ENCODE measurements at regions not wholly inside any gene's neighbourhood (a gene's known extent, or its start where the extent isn't known, plus 50 kb on each side); places are given as distances from the start of the nearest gene placed in this dataset.

DNA sequence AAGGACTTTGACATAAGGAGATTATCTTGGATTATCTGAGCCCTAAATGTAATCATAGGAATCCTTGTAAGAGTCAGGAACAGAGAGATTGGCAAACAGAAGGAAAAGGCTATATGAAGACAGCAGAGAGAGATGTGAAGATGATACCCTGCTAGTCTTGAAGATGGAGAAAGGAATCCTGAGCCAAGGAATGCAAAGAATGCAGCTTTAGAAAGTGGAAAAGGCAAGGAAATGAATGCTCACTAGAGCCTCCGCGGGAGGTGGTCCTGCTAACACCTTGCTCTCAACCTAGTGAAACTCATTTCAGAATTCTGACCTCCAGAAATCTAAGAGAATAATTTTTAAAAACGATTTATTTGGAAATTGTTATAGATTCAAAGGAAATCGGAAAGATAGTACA is 117.1 kb downstream of the TBXT start:
- no peak for DNase-seq

DNA sequence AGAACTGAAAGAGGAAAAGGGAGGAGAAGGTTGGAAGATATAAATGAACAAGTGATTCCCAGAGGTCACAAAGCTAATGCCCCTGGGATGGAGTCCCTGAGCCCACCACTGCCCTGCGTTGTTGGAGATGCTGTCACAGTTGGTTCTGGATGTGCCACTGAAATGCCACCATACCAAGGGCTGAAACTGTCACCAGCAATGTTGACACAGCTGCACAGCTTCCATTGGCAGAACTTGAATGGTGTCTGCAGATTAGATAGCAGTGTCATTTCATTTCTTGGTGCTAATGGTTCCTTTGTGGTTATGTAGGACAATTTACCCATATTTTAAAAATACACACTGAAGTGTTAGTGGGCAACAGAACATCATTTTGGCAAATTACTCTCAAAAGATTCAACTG is 120.7 kb downstream of the TBXT start:
- DNase-seq: no peak

DNA sequence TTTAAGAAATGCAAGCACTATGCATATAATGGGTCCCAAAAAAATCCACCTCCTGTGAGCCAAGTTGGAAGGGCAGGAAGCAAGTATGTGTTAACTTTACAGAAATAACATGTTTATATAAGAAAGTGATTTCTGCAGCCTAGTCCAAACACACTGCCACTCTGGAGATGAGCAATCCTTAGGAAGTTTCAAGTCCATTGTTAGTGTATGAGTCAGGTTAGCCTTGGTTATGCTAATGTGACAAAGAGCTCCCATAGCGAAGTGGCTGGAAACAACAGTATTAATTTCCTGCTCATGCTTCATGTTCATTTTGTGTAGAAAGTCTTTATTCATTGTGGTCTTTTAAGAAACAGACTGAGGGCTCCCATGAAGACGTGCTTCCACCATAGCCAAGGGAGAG is 121.4 kb downstream of the TBXT start:
- no peak for DNase-seq

DNA sequence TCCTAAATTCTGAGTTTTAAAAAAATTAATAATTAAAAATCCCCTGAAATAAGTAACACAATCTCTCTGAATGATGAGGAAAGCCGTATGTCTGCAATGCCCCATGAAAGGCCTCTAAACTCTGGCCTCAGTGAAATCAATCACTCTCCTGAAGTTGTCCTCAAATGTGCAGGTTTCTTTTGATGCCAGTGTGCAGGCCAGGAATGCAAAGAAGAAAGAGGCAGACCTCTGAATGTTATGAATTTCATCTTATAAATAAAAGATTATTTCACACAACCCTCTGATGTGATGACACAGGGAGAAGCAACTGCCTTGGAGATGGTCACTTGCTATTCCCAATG is 121.8 kb downstream of the TBXT start:
- DNase-seq: no peak

DNA sequence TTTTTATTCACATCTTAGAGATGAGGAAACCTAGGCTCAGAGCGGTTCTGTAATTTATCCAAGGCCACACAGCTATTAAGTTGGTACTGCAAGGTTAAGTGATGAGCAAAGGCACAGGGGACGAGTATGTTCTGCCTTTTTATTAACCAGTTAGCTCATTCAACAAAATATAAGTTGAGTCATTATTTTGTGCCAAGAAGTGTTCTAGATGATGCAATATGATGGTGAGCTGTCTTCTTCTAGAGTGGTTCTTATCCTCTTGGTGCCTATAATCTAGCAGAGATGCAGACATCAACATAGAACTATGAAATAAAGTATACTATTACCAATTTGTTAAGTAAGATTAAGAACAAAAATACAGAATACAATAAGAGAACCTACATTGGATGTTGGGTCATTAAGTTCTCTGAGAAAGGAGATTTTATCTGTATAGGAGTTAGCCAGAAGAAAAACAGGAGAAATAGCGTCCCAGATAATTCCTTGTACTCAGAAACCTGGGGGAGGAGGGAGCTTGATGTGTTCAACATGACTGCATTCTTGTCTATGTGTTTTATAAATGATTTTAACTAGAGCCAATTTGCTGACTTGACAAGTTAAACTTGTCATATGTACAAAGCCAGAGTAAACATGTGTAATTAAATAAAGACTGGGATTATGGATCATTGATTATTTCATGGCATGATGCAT is 122.3 kb downstream of the TBXT start:
- DNase-seq: no peak

DNA sequence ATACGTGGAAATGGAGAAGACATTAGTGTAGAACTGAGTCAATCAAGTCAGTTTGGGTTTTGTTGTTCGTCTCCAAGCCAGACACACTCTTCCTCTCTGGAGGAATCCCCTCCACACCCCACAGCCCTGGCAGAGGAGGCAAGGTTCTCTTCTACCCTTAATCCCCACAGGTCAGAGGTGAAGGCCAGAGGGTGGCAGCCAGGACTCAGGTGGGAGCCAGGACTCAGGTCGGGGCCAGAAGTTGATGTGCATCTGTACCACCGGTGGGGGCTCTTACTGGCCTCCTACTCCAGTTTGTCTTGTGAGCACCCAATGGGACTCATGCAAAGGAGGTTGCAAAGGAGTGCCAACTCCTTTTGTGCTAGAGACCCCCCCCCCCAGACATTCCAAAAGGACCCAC is 126.4 kb downstream of the TBXT start:
- DNase-seq: no peak

DNA sequence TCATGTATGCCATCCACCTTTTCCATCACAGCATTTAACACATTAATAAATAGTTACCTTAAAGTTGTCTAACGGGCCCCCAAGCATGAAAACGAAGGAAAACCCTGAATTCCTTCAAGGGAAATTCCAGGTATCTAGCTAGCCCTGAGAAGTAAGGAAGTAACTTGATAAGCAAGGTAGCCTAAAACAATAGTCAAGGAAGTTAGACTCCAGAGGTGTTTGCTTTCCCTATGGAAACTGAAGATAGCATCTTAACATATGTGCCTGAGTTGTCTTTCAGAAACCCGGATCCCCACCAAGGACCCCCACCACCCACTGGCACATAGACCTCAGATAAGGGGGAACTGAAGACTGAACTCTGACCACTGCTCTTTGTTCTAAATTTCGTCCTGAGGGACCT is 127.4 kb downstream of the TBXT start:
- DNase-seq: no peak

DNA sequence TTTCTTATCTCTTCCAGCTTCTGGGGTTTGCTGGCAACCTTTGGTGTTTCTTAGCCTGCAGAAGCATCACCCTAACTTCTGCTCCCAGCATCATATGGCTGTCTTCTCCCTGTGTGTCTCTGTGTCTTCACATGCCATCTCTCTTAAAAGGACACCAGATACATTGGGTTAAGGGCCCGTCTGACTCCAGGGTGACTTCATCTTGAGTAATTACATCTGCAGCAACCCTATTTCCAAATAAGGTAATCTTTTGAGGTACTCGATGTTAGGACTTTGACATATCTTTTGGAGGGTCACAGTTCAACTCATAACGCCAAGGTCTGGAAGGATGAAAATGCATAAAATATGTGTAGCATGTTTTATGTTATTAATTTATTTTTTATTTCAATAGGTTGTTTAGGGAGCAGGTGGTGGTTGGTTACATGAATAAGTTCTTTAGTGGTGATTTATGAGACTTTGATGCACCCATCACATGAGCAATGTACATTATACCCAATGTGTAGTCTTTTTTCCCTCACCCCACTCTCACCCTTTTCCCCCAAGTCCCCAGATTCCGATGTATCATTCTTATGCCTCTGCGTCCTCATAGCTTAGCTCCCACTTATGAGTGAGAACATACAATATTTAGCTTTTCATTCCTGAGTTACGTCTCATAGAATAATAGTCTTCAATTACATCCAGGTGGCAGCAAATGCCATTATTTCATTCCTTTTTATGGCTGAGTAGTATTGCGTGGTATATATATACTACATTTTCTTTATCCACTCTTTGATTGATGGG is 131.1 kb downstream of the TBXT start:
- DNase-seq: no peak

DNA sequence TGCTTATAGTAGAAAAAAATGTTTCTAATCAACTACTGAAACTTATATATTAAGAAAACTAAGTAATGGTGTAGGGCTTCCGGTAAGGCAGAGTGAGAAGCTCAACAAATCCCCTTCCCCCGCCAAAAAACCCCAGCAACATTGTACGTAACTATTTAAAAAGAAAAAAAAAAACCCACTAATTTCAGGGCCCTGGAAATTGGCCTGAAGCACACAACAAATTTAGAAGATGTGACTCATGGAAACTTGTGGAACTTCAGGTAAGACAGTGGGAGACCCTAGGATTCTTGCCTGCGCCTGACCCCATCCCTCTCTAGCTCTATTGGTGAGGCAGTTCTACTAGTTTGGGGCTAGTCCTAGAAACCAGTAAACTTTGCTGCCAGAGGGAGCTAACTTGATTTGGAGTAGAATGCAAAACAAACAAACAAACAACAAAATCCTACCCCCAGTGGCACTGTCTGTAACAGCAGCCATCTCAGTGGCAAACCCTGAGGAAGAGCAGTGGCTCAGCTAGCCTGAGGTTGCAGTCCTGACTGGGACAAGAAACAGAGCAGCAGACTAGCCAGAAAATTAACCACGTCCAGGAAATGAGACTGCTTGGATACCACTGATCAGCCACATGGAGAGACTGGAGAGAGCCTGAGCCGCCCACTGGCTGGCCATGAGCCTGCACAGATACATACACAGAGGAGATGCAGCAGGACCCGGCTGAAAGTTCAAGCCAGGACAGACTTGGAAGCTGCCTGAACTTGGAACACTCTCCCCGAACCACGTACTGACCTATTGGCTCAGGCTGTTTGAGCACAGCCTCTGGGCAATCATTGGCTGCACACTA is 135.1 kb downstream of the TBXT start:
- DNase-seq: no peak

DNA sequence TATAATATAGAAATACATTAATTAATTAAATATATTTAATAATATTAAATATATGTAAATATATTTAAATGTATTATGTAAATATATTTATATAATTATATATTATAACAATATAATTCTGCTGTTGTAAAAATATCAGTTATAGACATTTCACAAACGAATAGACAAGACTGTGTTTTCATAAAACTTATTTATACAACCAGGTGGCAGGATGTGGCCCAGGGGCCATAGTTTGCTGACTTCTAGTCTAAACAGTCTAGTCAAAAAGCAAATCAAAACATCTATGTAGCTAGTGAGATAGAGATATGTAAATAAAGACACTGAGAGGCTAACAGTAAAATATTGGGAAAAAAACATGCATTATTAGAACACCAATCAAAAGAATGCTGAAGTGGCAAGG is 136.4 kb downstream of the TBXT start:
- DNase-seq: no peak

DNA sequence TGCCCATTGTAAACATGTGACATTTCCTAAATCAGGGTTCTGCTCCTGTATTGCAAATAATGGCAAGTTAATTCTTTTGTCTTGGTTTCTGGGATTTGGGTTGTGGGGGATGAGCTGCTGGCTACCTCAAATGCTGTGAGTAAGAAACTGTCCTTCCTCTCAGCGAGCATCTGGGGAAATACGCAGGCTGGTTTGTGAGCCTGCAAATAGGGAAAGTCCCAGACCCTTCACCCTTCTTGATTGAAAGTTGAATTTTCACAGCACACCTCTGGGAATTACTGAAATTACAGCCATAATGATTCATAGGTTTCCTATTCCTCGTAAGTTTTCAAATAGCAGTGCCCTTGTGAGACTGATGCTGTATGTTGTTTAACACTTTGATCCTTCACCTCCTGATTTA is 138.1 kb downstream of the TBXT start:
- DNase-seq: no peak

DNA sequence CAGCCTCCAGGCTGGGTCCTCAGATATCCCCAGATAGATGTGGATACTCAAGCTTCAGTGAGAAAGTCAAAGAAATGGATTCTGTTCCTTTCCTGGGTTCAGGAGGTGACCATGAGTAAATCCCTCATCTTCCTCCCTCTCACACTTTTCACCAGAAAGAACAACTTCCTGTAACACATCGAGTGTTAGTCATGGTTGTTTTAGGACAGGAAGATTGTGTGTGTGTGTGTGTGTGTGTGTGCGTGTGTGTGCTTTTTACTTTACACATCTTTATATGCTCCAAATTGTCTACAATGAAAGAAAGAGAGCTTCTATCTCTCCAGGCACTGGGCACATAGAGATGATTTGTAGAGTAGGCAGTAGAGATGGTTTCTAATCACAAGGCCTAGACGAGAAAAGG is 139.9 kb downstream of the TBXT start:
- DNase-seq: no peak

DNA sequence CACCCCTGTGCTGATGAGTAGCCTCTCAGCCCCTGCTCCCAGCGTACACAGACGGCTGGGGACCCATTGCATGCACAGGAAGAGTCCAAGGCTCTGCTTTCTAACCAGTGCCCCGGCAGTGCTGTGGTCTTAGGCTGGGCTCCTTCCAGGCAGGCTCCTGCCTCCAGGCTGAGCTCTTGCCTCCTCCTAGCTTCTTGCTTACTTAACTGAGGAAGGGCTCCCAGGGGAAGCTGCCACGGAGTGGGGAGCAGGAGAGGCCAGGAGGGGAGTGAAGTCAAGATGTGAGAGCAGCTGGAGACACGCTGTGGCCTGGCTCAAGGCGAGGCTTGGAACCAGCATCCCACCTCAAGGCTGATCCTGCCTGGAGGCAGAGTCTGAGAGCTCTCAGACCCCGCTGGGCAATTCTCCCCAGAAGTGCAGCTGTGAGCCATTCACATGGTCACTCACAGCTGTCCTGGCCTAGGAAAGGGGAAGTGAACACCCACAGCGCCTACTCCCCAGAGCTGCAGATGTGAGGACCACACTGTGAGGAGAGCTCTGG is 141.0 kb downstream of the TBXT start:
- no peak for DNase-seq

DNA sequence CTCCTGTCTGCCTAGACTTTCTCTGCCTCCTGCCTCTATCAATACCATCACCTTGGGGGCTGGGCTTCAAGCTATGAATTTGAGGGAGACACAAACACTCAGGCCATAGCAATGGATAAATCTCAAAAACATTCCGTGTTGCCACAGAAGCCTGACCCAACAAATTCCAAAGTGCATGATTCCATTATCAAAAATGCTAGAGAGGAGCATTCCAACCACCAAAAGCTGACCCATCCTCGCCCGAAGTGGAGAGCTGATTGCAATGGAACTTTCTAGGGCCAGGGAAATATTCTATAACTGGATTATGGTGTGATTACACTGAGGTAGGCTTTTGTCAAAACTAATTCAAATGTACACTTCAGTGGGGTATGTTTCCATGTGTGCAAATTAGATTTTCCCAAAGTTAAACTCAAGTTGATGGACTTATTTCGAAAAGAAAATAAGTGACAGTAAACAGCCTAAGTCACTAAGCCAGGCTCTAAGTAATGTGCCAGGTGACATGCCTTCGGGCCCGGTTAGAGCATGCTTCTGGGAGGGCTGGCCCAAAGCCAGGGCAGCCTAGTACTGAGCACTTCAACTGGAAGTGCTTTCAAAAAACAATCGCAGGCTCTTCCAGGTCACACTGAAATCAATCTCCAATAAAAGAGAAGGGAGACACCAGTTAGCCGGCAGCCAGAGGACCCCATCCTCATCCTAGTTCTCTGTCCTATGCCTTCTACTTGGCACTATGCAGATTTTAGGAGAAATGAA is 142.3 kb downstream of the TBXT start:
- no peak for DNase-seq

DNA sequence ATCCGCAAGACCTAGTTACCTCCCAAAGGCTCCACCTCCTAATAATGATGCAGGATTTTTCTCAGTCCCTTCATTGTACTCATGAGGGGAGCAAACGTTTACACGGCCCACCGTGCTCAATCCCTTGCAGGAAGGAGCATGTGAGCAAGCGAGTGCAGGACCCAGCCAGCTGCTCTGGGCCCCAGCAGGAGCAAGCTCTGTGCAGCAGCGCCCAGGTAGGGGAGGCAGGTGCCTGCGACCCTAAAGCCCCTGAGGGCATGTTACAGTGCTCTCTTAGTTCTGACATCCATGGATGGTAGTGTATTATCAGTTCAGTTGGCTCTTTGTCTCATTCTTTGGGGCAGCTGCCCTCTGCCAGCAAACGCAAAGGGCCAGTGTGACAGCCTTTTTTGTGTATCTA is 143.4 kb downstream of the TBXT start:
- DNase-seq: no peak

DNA sequence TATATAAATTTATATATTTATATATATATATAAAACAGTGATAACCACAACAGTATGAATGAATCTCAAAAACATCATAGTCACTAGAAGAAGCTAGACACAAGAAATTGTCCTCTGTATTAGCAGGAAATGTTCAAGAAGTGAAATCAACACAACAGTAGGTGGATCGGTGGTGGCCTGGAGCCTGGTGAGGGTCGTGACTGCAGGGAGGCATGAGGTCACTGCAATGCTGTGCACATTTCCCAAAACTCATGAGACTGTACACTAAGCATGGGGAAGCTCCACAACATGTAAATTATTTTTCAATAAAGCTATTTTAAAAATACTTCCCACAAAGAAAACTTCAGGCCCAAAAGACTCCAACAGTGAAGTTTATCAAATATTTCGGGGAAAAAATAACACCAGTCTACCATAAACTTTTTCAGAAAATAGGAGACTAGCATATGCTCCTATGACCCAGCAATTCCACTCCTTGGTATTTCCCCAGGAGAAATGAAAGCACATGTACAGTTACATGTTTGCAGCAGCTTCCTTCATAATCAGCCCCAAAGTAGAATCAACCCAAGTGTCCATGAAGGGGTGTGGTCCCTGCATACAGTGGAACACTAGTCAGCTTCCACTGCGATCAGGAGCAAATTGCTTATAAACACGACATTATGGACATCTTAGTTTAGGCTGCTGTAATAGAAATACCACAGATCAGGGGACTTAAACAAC is 144.2 kb downstream of the TBXT start:
- no peak for DNase-seq

DNA sequence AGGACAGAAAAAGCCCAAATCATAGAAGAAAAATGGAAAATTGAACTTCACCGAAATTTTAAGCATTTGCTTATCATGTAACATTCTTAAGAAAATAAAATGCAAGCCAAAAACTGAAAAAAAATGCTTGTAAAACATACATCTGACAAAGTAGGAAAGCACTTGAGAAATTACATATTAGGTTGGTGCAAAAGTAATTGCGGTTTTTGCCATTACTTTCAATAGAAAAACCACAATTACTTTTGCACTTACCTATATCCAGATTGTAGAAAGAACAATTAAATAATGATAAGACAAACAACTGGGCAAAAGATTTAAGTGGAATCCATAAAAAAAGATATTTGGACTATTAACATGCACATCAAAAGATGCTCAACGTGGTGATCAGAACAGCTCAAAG is 146.2 kb downstream of the TBXT start:
- no peak for DNase-seq

DNA sequence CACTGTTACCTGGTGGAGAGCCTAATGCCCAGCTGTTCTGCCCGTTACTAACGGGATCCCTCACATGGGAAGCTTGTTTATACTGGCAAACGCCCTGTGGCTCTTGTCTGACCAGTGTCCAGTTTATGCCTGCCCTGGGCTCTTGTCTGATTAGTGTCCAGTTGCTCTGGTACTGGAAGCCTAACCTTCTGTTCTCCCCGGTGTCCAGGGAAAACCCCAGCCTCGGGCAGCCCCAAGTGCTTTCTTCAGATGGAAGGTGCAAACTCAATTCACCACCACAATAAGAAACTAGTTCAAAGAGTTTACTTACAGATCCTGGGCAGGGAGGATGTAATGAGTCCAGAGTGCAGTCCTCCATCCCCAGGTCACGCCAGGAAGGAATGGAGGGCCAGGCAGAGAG is 148.4 kb downstream of the TBXT start:
- no peak for DNase-seq

DNA sequence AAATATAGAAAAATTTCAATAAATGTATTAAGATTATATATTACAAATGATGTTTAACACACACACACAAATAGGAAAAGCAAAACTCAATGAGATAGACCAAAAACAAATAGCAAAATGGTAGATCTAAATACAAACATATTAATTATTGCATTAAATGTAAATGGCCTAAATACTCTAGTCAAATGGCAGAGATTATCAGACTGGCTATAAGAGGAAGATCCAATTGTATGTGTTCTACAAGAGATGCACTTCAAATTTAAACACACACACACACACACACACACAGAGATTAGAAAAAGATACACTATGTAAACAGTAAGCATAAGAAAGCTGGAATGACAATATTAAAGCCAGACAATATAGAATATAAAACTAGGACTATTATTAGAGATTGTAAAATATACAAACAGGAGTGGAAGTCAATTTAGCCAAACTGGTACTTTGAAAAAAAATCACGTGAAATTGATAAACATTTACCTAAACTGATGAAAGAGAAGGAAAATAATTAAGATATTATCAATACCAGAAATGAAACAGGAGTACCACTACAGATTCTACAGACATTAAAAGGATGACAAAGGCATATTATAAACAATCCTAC is 150.5 kb downstream of the TBXT start:
- no peak for DNase-seq

DNA sequence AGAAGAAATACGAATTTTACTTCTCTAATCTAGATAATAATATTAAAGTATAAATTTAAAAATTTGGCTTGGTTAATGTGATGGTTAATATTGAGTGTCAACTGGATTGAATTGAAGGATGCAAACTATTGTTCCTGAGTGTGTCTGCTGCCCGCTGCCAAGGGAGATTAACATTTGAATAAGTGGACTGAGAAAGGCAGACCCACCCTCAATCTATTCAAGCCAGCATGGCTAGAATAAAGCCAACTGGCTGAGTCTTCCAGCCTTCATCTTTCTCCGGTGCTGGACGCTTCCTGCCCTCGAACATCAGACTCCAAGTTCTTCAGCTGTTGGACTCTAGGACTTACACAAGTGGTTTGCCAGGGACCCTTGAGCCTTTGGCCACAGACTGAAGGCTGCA is 152.7 kb downstream of the TBXT start:
- DNase-seq: no peak
